Loucy (cell line): ENCODE measurements at regions not wholly inside any gene's neighbourhood (a gene's known extent, or its start where the extent isn't known, plus 50 kb on each side); places are given as distances from the start of the nearest gene placed in this dataset.

ENCODE experiments used
- CTCF ChIP-seq: fragments of 200-600 bp; sonication (generic); conservative IDR thresholded peaks from 2 replicates; pipeline ENCODE4 v1.5.1; 2014; ENCODE audit warnings: mild to moderate bottlenecking, antibody characterized with exemption, low read length
- EZH2phosphoT487 ChIP-seq: fragments of 200-600 bp; IDR thresholded peaks from 2 replicates; pipeline ENCODE4 v1.6.1; 2018; ENCODE audit warnings: antibody characterized with exemption, mild to moderate bottlenecking, moderate library complexity, borderline replicate concordance

- TF ChIP-seq CTCF (no peak), EZH2phosphoT487 (no peak)
These were observed 249.6 kb upstream of the TNRC6C start for GRCh38 chr17:77708936-77709335.
